NB4 (cell line): ENCODE measurements at regions not wholly inside any gene's neighbourhood (a gene's known extent, or its start where the extent isn't known, plus 50 kb on each side); places are given as distances from the start of the nearest gene placed in this dataset.

Experiments
- MYC ChIP-seq: IDR thresholded peaks from 2 replicates; pipeline ENCODE4 v1.6.1; 2011; ENCODE audit warnings: low read depth, low read length
- POLR2A ChIP-seq: IDR thresholded peaks from 2 replicates; pipeline ENCODE4 v1.6.1; 2011; ENCODE audit warnings: mild to moderate bottlenecking; ENCODE audit not compliant: insufficient read length; ENCODE audit errors: extremely low read depth
- TF ChIP-seq, protein P1 (sequence below): IDR thresholded peaks from one replicate; pipeline ENCODE4 v1.5.1; 2012; ENCODE audit warnings: low read depth, low read length
- TF ChIP-seq, protein P2 (sequence below): IDR thresholded peaks from 2 replicates; pipeline ENCODE4 v1.6.1; 2011; ENCODE audit warnings: low read depth, low read length

DNA sequence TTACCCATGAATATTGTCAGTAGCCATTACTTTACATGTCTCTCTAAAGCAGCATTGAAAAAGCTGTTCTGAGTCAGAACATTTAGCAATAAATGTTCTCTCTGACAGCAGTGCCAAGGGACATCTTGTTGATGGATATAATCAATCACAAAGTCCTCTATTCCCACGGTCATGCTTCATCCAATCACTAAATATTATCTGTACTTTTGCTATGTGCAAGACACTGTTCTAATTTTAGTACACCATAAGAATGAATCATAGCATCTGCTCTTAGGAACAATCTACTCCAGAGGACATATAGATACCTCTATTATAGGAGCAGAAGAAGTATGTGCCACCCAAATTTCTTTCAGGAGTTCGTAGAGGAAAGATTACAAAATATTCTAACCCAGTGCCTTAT is 142.5 kb upstream of the MBNL1 start:
- TF ChIP-seq, protein P1, sequence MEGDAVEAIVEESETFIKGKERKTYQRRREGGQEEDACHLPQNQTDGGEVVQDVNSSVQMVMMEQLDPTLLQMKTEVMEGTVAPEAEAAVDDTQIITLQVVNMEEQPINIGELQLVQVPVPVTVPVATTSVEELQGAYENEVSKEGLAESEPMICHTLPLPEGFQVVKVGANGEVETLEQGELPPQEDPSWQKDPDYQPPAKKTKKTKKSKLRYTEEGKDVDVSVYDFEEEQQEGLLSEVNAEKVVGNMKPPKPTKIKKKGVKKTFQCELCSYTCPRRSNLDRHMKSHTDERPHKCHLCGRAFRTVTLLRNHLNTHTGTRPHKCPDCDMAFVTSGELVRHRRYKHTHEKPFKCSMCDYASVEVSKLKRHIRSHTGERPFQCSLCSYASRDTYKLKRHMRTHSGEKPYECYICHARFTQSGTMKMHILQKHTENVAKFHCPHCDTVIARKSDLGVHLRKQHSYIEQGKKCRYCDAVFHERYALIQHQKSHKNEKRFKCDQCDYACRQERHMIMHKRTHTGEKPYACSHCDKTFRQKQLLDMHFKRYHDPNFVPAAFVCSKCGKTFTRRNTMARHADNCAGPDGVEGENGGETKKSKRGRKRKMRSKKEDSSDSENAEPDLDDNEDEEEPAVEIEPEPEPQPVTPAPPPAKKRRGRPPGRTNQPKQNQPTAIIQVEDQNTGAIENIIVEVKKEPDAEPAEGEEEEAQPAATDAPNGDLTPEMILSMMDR = no peak
- TF ChIP-seq POLR2A = no peak
- TF ChIP-seq, protein P2, sequence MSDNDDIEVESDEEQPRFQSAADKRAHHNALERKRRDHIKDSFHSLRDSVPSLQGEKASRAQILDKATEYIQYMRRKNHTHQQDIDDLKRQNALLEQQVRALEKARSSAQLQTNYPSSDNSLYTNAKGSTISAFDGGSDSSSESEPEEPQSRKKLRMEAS = no peak
- TF ChIP-seq MYC = no peak
